GM12873 (cell line): ENCODE measurements at regions not wholly inside any gene's neighbourhood (a gene's known extent, or its start where the extent isn't known, plus 50 kb on each side); places are given as distances from the start of the nearest gene placed in this dataset.

Source experiments
- TF ChIP-seq, protein P1 (sequence below): IDR thresholded peaks from 2 replicates; pipeline ENCODE4 v1.5.1; 2012; ENCODE audit warnings: low read depth, mild to moderate bottlenecking, moderate library complexity, low read length, control low read depth; ENCODE audit not compliant: insufficient read depth; ENCODE audit errors: missing control alignments

DNA sequence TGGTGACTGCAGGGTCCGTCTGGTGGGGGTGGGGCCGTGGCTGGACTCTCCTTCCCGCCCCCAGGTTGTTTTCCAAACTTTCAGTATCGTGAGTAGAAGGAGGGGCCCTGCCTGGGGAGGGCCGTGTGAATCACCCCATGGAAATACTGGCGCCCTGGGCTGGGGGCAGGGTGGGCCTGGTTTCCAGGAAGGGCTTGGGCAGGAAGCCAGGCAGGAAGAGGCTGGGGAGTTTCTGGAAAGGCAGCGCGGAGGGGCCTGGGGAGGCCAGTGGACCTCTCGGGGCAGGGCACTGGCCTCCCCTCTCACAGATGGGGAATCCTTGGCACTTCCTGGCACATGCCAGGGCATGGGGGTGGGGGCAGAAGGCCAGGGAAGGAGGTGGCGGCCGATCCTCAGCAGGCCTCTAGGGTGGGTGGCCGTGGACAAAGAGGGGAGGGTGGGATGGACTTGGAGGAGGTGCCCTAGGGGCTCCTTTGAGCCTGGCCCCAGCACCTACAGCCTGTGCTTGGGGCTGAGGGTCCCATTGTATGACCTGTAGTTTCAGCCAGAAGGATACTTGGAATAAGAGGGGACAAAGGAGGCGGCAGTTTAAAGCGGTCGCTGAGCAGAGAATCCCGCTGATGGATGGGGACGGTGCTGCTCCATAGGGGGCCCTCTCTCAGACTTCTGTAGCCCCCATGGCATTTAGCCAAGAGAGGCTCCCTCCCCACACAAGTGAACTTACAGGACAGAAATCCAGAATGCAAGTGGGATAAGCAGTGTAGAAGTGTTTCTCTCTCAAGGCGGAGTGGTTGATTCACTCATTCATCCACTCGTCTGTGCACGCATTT, 56.5 kb upstream of the GATA2 start:
- TF ChIP-seq, protein P1, sequence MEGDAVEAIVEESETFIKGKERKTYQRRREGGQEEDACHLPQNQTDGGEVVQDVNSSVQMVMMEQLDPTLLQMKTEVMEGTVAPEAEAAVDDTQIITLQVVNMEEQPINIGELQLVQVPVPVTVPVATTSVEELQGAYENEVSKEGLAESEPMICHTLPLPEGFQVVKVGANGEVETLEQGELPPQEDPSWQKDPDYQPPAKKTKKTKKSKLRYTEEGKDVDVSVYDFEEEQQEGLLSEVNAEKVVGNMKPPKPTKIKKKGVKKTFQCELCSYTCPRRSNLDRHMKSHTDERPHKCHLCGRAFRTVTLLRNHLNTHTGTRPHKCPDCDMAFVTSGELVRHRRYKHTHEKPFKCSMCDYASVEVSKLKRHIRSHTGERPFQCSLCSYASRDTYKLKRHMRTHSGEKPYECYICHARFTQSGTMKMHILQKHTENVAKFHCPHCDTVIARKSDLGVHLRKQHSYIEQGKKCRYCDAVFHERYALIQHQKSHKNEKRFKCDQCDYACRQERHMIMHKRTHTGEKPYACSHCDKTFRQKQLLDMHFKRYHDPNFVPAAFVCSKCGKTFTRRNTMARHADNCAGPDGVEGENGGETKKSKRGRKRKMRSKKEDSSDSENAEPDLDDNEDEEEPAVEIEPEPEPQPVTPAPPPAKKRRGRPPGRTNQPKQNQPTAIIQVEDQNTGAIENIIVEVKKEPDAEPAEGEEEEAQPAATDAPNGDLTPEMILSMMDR = no peak

GRCh38 chr3:128548426-128549282, 55.7 kb upstream of the GATA2 start:
- TF ChIP-seq, protein P1 = no peak

DNA sequence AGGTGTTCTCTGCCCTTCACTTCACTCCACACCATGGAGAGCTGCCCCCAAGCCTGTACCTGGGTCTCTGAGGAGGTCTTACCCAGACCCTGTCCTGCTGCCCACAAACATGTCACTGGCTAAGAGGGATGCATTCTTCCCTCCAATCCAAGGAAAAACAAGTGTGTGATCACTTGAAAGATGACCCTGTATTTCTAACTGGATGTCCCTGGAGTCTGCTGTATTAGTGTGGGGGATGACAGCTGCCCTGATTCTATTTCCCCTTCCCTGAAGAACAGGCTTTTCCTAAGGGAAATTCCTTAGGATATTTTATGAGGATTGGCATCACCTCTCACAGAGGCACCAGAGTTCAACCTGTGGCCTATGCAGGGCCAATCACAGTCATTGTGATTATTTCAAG, 55.0 kb upstream of the GATA2 start:
- TF ChIP-seq, protein P1 = no peak

DNA sequence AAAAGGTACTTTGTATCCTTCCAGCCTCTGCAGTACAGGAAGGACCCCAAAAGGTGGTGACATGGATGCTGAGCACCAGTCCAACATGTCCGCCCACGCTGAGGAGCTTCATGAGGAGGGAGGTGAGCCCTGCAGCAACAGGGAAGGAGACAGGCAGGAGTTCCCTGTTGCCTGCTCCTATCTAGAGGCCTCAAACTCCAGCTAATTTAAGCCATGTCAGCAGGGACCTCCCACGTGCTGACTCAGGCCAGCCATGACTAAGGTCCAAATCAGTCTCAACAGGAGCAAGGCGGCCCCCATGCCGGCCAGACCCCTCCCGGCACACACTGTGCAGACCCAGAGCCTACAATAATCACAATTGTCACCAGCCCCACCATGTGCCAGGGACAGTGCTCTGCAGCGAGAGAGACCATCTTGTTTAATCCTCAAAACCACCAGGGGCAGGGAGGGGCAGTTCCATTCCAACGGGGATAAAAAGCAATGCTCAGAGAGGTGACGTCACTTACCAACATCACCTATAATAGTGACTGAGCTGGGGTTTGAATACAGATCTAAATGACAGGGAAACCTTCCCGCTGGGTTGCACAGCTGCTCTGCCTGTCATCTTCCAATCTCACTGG, 54.5 kb upstream of the GATA2 start:
- TF ChIP-seq, protein P1 = no peak

DNA sequence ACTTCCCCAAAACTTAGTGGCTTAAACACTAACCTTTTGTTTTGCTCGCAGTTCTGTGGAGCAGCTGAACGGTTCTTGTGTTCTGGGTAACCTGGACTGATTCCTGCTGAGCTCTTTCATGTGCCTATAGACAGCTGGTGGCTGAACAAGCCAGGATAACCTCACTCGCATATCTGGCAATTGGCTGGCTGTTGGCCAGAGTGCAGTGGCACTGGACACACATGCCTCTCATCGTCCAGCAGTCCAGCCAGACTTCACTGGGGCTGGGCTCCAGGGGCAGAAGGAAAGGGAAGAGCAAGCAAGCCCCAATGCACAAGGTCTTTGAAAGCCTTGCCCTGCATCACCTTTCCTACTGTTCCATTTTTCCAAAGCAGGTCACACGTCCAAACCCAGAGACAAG, 53.6 kb upstream of the GATA2 start:
- TF ChIP-seq, protein P1 = no peak

- TF ChIP-seq, protein P1 = no peak
Measured at GRCh38 chr3:128545120-128545752, 52.2 kb upstream of the GATA2 start.
